Spleen (tissue), 7 donors: ENCODE measurements at regions not wholly inside any gene's neighbourhood (a gene's known extent, or its start where the extent isn't known, plus 50 kb on each side); places are given as distances from the start of the nearest gene placed in this dataset.

Experiments used
- CTCF ChIP-seq, 11 experiments: fragments of 200-600 bp in 7 of 11; fragments of 450-650 bp in 4 of 11; sonication (generic) in 4 of 11; IDR thresholded peaks in 8 of 11; conservative IDR thresholded peaks in 3 of 11; 1 replicate in 7 of 11; 2 replicates in 4 of 11; pipeline versions ENCODE4 v1.4.0 to v1.8.0; 2016 to 2021; ENCODE audit warnings: antibody characterized with exemption in 11 of 11, inconsistent platforms in 4 of 11, mild to moderate bottlenecking in 1 of 11
- POLR2A ChIP-seq, 3 donors: fragments of 450-650 bp; IDR thresholded peaks; one replicate each; pipeline ENCODE4 v1.5.1; 2017; ENCODE audit warnings: antibody characterized with exemption in 3 of 3, mild to moderate bottlenecking in 1 of 3
- donor health status: DM: no; HTN: no; CAD: no; lungs with moderate emphysema.
- donor health status: DM: no; HTN: no; CAD: no.
- donor health status: DM: no; HTN: no; CAD: no.

- TF ChIP-seq CTCF (IDR thresholded peaks at IDR 0.05 in 8 of 11, conservative IDR thresholded peaks at IDR 0.05 in 3 of 11): no peak
- no peak for TF ChIP-seq POLR2A (IDR thresholded peaks at IDR 0.05)
Measured at GRCh38 chr11:119532551-119532950, 109.6 kb upstream of the THY1 start.
